ENCODE measurements at regions not wholly inside any gene's neighbourhood (a gene's known extent, or its start where the extent isn't known, plus 50 kb on each side); places are given as distances from the start of the nearest gene placed in this dataset.
"Not testable (repeated sequence)": the region's sequence is repeated elsewhere in the genome, so short reads cannot be mapped to it uniquely, and the experiment has no call there.

DNA sequence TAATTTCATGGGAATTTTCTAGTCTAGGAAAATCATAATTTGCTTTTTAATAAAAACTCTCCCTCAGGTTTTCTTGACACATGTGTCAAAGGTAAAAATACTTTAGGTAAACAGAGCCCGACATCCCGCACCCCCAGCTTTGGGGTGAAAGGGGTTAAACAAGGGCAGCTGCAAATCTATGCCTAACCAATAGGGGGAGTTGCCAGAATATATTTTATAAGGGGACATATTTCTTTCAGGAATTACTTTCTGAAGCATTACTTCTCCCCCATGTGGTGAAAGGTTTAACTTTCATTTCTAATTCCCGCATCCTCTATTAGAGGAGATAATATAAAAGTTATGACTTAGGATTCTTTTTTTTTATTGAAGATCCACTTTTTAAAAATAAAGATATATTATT is 53.9 kb upstream of the HEPH start:
- TF ChIP-seq, protein P1, sequence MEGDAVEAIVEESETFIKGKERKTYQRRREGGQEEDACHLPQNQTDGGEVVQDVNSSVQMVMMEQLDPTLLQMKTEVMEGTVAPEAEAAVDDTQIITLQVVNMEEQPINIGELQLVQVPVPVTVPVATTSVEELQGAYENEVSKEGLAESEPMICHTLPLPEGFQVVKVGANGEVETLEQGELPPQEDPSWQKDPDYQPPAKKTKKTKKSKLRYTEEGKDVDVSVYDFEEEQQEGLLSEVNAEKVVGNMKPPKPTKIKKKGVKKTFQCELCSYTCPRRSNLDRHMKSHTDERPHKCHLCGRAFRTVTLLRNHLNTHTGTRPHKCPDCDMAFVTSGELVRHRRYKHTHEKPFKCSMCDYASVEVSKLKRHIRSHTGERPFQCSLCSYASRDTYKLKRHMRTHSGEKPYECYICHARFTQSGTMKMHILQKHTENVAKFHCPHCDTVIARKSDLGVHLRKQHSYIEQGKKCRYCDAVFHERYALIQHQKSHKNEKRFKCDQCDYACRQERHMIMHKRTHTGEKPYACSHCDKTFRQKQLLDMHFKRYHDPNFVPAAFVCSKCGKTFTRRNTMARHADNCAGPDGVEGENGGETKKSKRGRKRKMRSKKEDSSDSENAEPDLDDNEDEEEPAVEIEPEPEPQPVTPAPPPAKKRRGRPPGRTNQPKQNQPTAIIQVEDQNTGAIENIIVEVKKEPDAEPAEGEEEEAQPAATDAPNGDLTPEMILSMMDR (conservative IDR thresholded peaks at IDR 0.05; ENCODE audit: low read length) = peak; percentile 56
- peak; percentile 22 for DNase-seq (ENCODE audit: low read depth)
- H3K4me3 ChIP-seq (ENCODE audit: low read length) = no peak overlapping the region

DNA sequence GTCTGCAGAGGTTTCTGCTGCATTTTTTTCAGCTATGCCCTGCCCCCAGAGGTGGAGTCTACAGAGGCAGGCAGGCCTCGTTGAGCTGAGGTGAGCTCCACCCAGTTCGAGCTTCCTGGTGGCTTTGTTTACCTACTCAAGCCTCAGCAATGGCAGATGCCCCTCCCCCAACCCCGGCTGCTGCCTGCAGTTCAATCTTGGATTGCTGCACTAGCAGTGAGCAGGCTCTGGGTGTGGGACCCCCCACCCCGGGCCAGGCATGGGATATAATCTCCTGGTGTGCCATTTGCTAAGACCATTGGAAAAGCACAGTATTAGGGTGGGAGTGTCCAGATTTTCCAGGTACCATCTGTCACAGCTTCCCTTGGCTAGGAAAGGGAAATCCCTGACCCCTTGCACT is 56.2 kb upstream of the HEPH start:
- not testable (repeated sequence) for DNase-seq (ENCODE audit: low read depth); H3K4me3 ChIP-seq (ENCODE audit: low read length)

DNA sequence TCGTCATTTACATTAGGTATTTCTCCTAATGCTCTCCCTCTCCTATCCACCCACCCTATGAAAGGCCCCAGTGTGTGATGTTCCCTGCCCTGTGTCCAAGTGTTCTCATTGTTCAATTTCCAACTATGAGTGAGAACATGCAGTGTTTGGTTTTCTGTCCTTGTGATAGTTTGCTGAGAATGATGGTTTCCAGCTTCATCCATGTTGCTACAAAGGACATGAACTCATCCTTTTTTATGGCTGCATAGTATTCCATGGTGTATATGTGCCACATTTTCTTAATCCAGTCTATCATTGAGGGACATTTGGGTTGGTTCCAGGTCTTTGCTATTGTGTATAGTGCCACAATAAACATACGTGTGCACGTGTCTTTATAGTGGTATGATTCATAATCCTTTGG is 61.6 kb upstream of the HEPH start:
- DNase-seq (ENCODE audit: low read depth); H3K4me3 ChIP-seq (ENCODE audit: low read length): not testable (repeated sequence)

DNA sequence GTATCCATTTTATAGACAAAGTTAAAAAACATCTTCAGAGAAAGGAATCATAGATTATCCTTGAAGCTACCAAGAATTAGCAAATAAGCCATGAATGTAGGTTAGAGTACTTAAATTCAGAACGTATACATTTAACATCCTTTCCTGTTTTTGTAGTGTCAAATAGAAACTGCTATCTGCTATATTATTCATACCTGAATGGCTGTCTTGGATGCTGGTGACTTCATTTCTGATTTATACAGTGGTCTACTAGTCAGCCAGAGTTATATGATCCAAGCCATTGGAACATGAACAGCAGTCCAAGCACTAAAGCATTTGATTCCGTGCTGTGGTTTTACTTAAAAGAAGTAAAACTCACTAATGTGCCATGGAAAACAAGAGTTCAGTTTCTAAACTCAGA is 58.3 kb upstream of the VSIG4 start:
- TF ChIP-seq, protein P1 (conservative IDR thresholded peaks at IDR 0.05; ENCODE audit: low read length) = no peak
- no peak overlapping the region for H3K4me3 ChIP-seq (ENCODE audit: low read length)
- no peak for DNase-seq (ENCODE audit: low read depth)

DNA sequence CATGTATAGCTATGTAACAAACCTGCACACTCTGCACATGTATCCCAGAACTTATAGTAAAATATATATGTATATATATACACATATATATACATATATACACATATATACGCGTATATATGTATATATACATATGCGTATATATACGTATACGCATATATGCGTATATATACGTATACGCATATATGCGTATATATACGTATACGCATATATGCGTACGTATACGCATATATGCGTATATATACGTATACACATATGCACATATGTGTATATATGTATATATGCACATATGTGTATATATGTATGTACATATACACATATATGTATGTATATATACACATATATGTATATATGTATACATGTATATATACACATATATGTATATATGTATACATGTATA is 57.1 kb upstream of the VSIG4 start:
- DNase-seq (ENCODE audit: low read depth) = not testable (repeated sequence)

DNA sequence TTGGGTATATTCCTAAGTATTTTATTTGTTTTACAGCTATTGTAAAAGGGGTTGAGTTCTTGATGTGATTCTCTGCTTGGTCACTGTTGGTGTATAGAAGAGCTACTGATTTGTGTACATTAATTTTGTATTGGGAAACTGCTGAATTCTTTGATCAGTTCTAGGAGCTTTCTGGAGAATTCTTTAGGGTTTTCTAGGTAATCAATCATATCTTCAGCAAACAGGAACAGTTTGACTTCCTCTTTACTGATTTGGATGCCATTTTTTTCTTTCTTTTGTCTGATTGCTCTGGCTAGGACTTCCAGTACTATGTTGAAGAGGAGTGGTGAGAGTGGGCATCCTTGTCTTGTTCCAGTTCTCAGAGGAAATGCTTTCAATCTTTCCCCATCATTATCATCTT is 50.1 kb upstream of the VSIG4 start:
- not testable (repeated sequence) for H3K4me3 ChIP-seq (ENCODE audit: low read length); DNase-seq (ENCODE audit: low read depth)

More for the DNA sequence above, 57.1 kb upstream of the VSIG4 start:
- H3K4me3 ChIP-seq (ENCODE audit: low read length) = not testable (repeated sequence)

Measured in AG10803 (cell line).